ENCODE measurements at regions not wholly inside any gene's neighbourhood (a gene's known extent, or its start where the extent isn't known, plus 50 kb on each side); places are given as distances from the start of the nearest gene placed in this dataset.

- H3K79me2 ChIP-seq (ENCODE audit: insufficient read depth), result no peaks in the 10 kb centered on the region
- no peak overlapping the region for H3K27ac ChIP-seq (ENCODE audit: low read depth in 2 of 2, low read length in 1 of 2)
- TF ChIP-seq YY1 (IDR thresholded peaks at IDR 0.05; ENCODE audit: low read depth), result no peak
- TF ChIP-seq GATA2 (CRISPR knock-in tag; IDR thresholded peaks at IDR 0.05), result no peak
- TF ChIP-seq EZH2phosphoT487 (IDR thresholded peaks at IDR 0.05; ENCODE audit: borderline replicate concordance, low read depth), result no peak
- TF ChIP-seq NRF1 (IDR thresholded peaks at IDR 0.05; ENCODE audit: low read depth, low read length), result no peak
- TF ChIP-seq CTCF (IDR thresholded peaks at IDR 0.05), result no peak
- TF ChIP-seq RAD21 (IDR thresholded peaks at IDR 0.05; ENCODE audit: low read length), result no peak
- no peak for TF ChIP-seq GABPA (IDR thresholded peaks at IDR 0.05; ENCODE audit: low read depth)
- no peak for TF ChIP-seq SIN3A (IDR thresholded peaks at IDR 0.05; ENCODE audit: borderline replicate concordance, low read depth, low read length)
- TF ChIP-seq JUND (IDR thresholded peaks at IDR 0.05), result no peak
- no peak for TF ChIP-seq ELF1 (IDR thresholded peaks at IDR 0.05)
- TF ChIP-seq ZBTB33 (IDR thresholded peaks at IDR 0.05; ENCODE audit: borderline replicate concordance, low read depth), result no peak
- no peak for TF ChIP-seq RXRA (IDR thresholded peaks at IDR 0.05; ENCODE audit: borderline replicate concordance, low read depth)
- TF ChIP-seq TAF1 (IDR thresholded peaks at IDR 0.05; ENCODE audit: borderline replicate concordance, low read depth, low read length), result no peak
- no peak for TF ChIP-seq TCF12 (IDR thresholded peaks at IDR 0.05)
- no peak for TF ChIP-seq POLR2AphosphoS5 (IDR thresholded peaks at IDR 0.05; ENCODE audit: low read depth, low read length)
- TF ChIP-seq MAX (IDR thresholded peaks at IDR 0.05; ENCODE audit: low read depth), result no peak
- no peak for DNase-seq
- H3K9ac ChIP-seq, result no peak overlapping the region
- no peaks in the 10 kb centered on the region for H4K20me1 ChIP-seq (ENCODE audit: insufficient read depth)
- H3K9me2 ChIP-seq, result no peaks in the 10 kb centered on the region
- ChIA-PET POLR2A (no interaction called here), CTCF (no interaction called here)
- no peaks in the 10 kb centered on the region for H3F3A ChIP-seq (replicated peaks; ENCODE audit: insufficient read depth)
- no peaks in the 10 kb centered on the region for H3K36me3 ChIP-seq (replicated peaks in 1 of 2; ENCODE audit: control insufficient read depth in 1 of 2, insufficient read depth in 2 of 2, low read length in 1 of 2)
- WGBS (ENCODE audit: low lambda C conversion rate), result 87% methylated on average over 12 of the region's 12 CpGs
- no peaks in the 10 kb centered on the region for H3K27me3 ChIP-seq (ENCODE audit: insufficient read depth)
- H2AFZ ChIP-seq (ENCODE audit: low read depth), result no peak overlapping the region
- no peaks in the 10 kb centered on the region for H3K9me3 ChIP-seq
- no peak overlapping the region for H3K4me2 ChIP-seq
- no peak overlapping the region for H3K4me3 ChIP-seq (ENCODE audit: low read depth in 2 of 2, low read length in 1 of 2)
- peaks cover 11 to 18% of the 10 kb centered on the region in 2 experiments; a peak in 2 of 4 replicates for H3K4me1 ChIP-seq (ENCODE audit: control insufficient read depth in 1 of 2, insufficient read depth in 2 of 2, low read depth in 1 of 2, low read length in 1 of 2)
Observed at GRCh38 chr2:216915557-216916150, 55.8 kb upstream of the TNP1 start.
